HCT116 (cell line): ENCODE measurements at regions not wholly inside any gene's neighbourhood (a gene's known extent, or its start where the extent isn't known, plus 50 kb on each side); places are given as distances from the start of the nearest gene placed in this dataset.

Experiments used
- ATAC-seq: fragments of 200-7000 bp; cut with Tn5 transposase; 2 replicates; pipeline ENCODE4 v1.9.1; 2020; ENCODE audit warnings: mild to moderate bottlenecking, moderate library complexity
- BruUV-seq: library from RNA; stranded (reverse); fragments of 400-500 nt; replicated peaks from 2 replicates; lab custom pipeline; 2021; lab: Mats Ljungman, UMichigan
- CTCF ChIA-PET: fragments of 300-600 bp; sonication (Branson Sonifier 250); formaldehyde crosslinking; loops from one replicate; lab custom pipeline; 2021; ENCODE audit warnings: antibody characterized with exemption; lab: Charles Lee
- POLR2A ChIA-PET: fragments of 300-600, 350-600 bp; sonication (Branson Sonifier 250); formaldehyde crosslinking; loops from one replicate; lab custom pipeline; 2021; ENCODE audit warnings: antibody characterized with exemption; lab: Charles Lee
- RAD21 ChIA-PET, 2 experiments: fragments of 300-600 bp; sonication (Branson Sonifier 250); formaldehyde crosslinking; loops; one replicate each; lab custom pipeline; 2023; ENCODE audit warnings: low total read pairs in 2 of 2; ENCODE audit not compliant: uncharacterized antibody in 2 of 2, unreplicated experiment in 2 of 2, low non-redundant PET in 1 of 2; lab: Charles Lee
- DNase-seq: peaks from one replicate; pipeline ENCODE4 v3.0.0-alpha.2; 2010; ENCODE audit warnings: low read depth, low spot score
- H2AFZ ChIP-seq: fragments of 200-600 bp; shearing (Covaris generic), sonication (generic); 2 replicates; pipeline ENCODE4 v1.6.1; 2017; ENCODE audit warnings: low read depth, mixed run types, mixed read lengths, antibody characterized with exemption, low read length; ENCODE audit not compliant: poor library complexity, severe bottlenecking
- H3K27ac ChIP-seq: 2 replicates; pipeline ENCODE4 v1.5.1; 2012; ENCODE audit warnings: low read depth, low read length
- H3K27me3 ChIP-seq: fragments of 200-600 bp; sonication (generic); 2 replicates; pipeline ENCODE4 v1.6.1; 2016; ENCODE audit warnings: mixed run types, low read length, mixed read lengths; ENCODE audit not compliant: insufficient read depth
- H3K36me3 ChIP-seq, 2 experiments: fragments of 200-500 bp in 1 of 2; fragments of 200-600 bp in 1 of 2; sonication (Bioruptor generic) in 1 of 2; sonication (generic) in 1 of 2; 2 replicates each; pipeline versions ENCODE4 v1.5.1 to v1.6.1; 2014 to 2016; ENCODE audit warnings: low read length in 2 of 2, inconsistent platforms in 1 of 2, mixed read lengths in 1 of 2, mixed run types in 1 of 2; ENCODE audit not compliant: insufficient read depth in 2 of 2, control insufficient read depth in 1 of 2
- H3K4me1 ChIP-seq, 2 experiments: fragments of 200-600 bp in 1 of 2; sonication (generic) in 1 of 2; 2 replicates each; pipeline versions ENCODE4 v1.5.1 to v1.6.1; 2012 to 2017; ENCODE audit warnings: low read length in 2 of 2, inconsistent platforms in 1 of 2, mild to moderate bottlenecking in 1 of 2, mixed read lengths in 1 of 2, mixed run types in 1 of 2, moderate library complexity in 1 of 2; ENCODE audit not compliant: insufficient read depth in 2 of 2, control insufficient read depth in 1 of 2
- H3K4me2 ChIP-seq: fragments of 200-600 bp; sonication (generic); 2 replicates; pipeline ENCODE4 v1.6.1; 2017; ENCODE audit warnings: mixed run types, low read length, mixed read lengths
- H3K4me3 ChIP-seq, 2 experiments: fragments of 200-600 bp in 1 of 2; sonication (generic) in 1 of 2; replicated peaks in 1 of 2; 2 replicates each; pipeline ENCODE4 v1.5.1; 2011 to 2016; ENCODE audit warnings: low read length in 2 of 2, control low read depth in 1 of 2, low read depth in 1 of 2, mild to moderate bottlenecking in 1 of 2, mixed read lengths in 1 of 2, mixed run types in 1 of 2
- H3K79me2 ChIP-seq: fragments of 200-600 bp; sonication (generic); 2 replicates; pipeline ENCODE4 v1.6.1; 2017; ENCODE audit warnings: mild to moderate bottlenecking, mixed run types, low read length, moderate library complexity, mixed read lengths; ENCODE audit not compliant: insufficient read depth
- H3K9ac ChIP-seq: fragments of 200-600 bp; sonication (generic); 2 replicates; pipeline ENCODE4 v1.6.1; 2016; ENCODE audit warnings: low read length, mixed read lengths
- H3K9me2 ChIP-seq: fragments of 200-600 bp; sonication (generic), shearing (Covaris generic); 2 replicates; pipeline ENCODE4 v1.6.1; 2017; ENCODE audit warnings: mixed run types, mild to moderate bottlenecking, moderate library complexity; ENCODE audit not compliant: insufficient read depth
- H3K9me3 ChIP-seq, 2 experiments: fragments of 200-500 bp in 1 of 2; fragments of 200-600 bp in 1 of 2; sonication (Bioruptor generic) in 1 of 2; sonication (generic) in 1 of 2; 2 replicates each; pipeline ENCODE4 v1.6.1; 2014 to 2017; ENCODE audit warnings: low read length in 2 of 2, mixed read lengths in 2 of 2, inconsistent platforms in 1 of 2, low read depth in 1 of 2, mild to moderate bottlenecking in 1 of 2, mixed run types in 1 of 2, moderate library complexity in 1 of 2; ENCODE audit not compliant: control insufficient read depth in 1 of 2, insufficient read depth in 1 of 2
- H4K20me1 ChIP-seq: fragments of 200-600 bp; sonication (generic), shearing (Covaris generic); 2 replicates; pipeline ENCODE4 v1.6.1; 2017; ENCODE audit warnings: mixed run types, mild to moderate bottlenecking, moderate library complexity; ENCODE audit not compliant: insufficient read depth
- CBX3 ChIP-seq: IDR thresholded peaks from 2 replicates; pipeline ENCODE4 v1.6.1; 2012; ENCODE audit warnings: low read depth
- CEBPB ChIP-seq: IDR thresholded peaks from 2 replicates; pipeline ENCODE4 v1.6.1; 2012; ENCODE audit warnings: low read depth
- EGR1 ChIP-seq: IDR thresholded peaks from 2 replicates; pipeline ENCODE4 v1.6.1; 2012; ENCODE audit warnings: low read depth
- ELF1 ChIP-seq: IDR thresholded peaks from 2 replicates; pipeline ENCODE4 v1.6.1; 2012; ENCODE audit warnings: low read depth, borderline replicate concordance
- EZH2 ChIP-seq: fragments of 200-600 bp; sonication (generic); IDR thresholded peaks from 2 replicates; pipeline ENCODE4 v1.6.1; 2017; ENCODE audit warnings: antibody characterized with exemption, mixed run types
- FOSL1 ChIP-seq: IDR thresholded peaks from 2 replicates; pipeline ENCODE4 v1.6.1; 2012; ENCODE audit warnings: low read depth
- POLR2A ChIP-seq: IDR thresholded peaks from 2 replicates; pipeline ENCODE4 v1.7.0; 2011; ENCODE audit warnings: borderline replicate concordance; ENCODE audit not compliant: insufficient read depth, insufficient read length; ENCODE audit errors: extremely low read depth
- RAD21 ChIP-seq: IDR thresholded peaks from 2 replicates; pipeline ENCODE4 v1.6.1; 2012; ENCODE audit warnings: low read depth, mild to moderate bottlenecking
- SIN3A ChIP-seq: IDR thresholded peaks from 2 replicates; pipeline ENCODE4 v1.6.1; 2012; ENCODE audit warnings: low read depth
- SP1 ChIP-seq: IDR thresholded peaks from 2 replicates; pipeline ENCODE4 v1.6.1; 2012; ENCODE audit warnings: low read depth
- TCF7L2 ChIP-seq: IDR thresholded peaks from 2 replicates; pipeline ENCODE4 v1.7.0; 2011; ENCODE audit warnings: borderline replicate concordance, inconsistent platforms; ENCODE audit not compliant: insufficient read depth, insufficient read length; ENCODE audit errors: extremely low read depth
- YY1 ChIP-seq: IDR thresholded peaks from 2 replicates; pipeline ENCODE4 v1.6.1; 2011; ENCODE audit warnings: low read length, low read depth, moderate library complexity, mild to moderate bottlenecking; ENCODE audit not compliant: insufficient replicate concordance; ENCODE audit errors: extremely low read depth
- ZFX ChIP-seq: fragments of 450-650 bp; IDR thresholded peaks from 2 replicates; pipeline ENCODE4 v1.6.1; 2017
- ZNF274 ChIP-seq: fragments of 200-500 bp; sonication (Bioruptor generic); IDR thresholded peaks from 2 replicates; pipeline ENCODE4 v1.6.1; 2014; ENCODE audit warnings: mild to moderate bottlenecking, low read depth, low read length, inconsistent platforms
- intact Hi-C: fragments of 100-400 bp; cut with micrococcal nuclease; formaldehyde crosslinking; loops from 2 replicates; pipeline ENCODE4 v1.10.0; 2022
- TF ChIP-seq, protein P1 (sequence below): IDR thresholded peaks from 2 replicates; pipeline ENCODE4 v1.6.1; 2011; ENCODE audit warnings: mild to moderate bottlenecking, low read length, moderate library complexity; ENCODE audit not compliant: insufficient replicate concordance; ENCODE audit errors: extremely low read depth
- TF ChIP-seq, protein P2 (sequence below), 3 experiments: fragments of 200-600 bp in 1 of 3; sonication (generic) in 1 of 3; IDR thresholded peaks in 2 of 3; conservative IDR thresholded peaks in 1 of 3; 2 replicates each; pipeline ENCODE4 v1.5.1; 2012 to 2017; ENCODE audit warnings: low read depth in 2 of 3, low read length in 2 of 3, antibody characterized with exemption in 1 of 3, borderline replicate concordance in 1 of 3, control low read depth in 1 of 3, mild to moderate bottlenecking in 1 of 3, mixed read lengths in 1 of 3, mixed run types in 1 of 3, moderate library complexity in 1 of 3; ENCODE audit not compliant: insufficient read depth in 1 of 3
- TF ChIP-seq, protein P3 (sequence below): IDR thresholded peaks from 2 replicates; pipeline ENCODE4 v1.6.1; 2012
- TF ChIP-seq, protein P4 (sequence below): IDR thresholded peaks from 2 replicates; pipeline ENCODE4 v1.6.1; 2012
- TF ChIP-seq, protein P5 (sequence below): IDR thresholded peaks from 2 replicates; pipeline ENCODE4 v1.6.1; 2012; ENCODE audit warnings: low read depth

DNA sequence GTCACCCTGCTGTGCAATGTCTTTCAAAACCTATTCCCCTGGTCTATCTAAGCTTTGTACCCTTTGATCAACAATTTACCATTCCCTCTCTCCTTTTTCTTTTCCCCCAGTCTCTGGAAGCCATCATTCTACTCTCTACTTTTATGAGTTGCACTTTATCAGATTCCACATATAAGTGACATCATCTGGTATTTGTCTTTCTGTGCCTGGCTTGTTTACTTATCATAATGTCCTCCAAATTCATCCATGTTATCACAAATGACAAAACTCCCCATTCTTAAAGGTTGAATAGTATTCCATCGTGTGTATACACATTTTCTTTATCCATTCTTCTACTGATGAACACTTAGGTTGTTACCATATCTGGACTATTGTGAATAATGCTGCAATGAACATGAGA, 344.2 kb upstream of the CCNH start:
- Histone ChIP-seq H3K27me3 (no peaks in the 10 kb centered on the region), H4K20me1 (no peaks in the 10 kb centered on the region; the same call in 1 of the 2 replicates), H3K4me3 (no peak overlapping the region), H3K79me2 (no peaks in the 10 kb centered on the region), H3K9me3 (no peaks in the 10 kb centered on the region), H3K9ac (no peak overlapping the region), H3K4me1 (no peaks in the 10 kb centered on the region), H3K9me2 (no peaks in the 10 kb centered on the region), H3K36me3 (no peaks in the 10 kb centered on the region), H3K27ac (no peak overlapping the region), H3K4me2 (no peak overlapping the region), H2AFZ (peak overlapping the region; percentile 22)
- ChIA-PET RAD21 (no interaction called here), CTCF (no interaction called here), POLR2A (no interaction called here)
- no peak for ATAC-seq
- DNase-seq = no peak
- TF ChIP-seq ZNF274 (no peak), SP1 (no peak), POLR2A (no peak), EZH2 (no peak), CEBPB (no peak), EGR1 (no peak), CBX3 (no peak), ZFX (no peak), SIN3A (no peak), FOSL1 (no peak), TCF7L2 (no peak), RAD21 (no peak), YY1 (no peak), ELF1 (no peak)
- TF ChIP-seq, protein P1, sequence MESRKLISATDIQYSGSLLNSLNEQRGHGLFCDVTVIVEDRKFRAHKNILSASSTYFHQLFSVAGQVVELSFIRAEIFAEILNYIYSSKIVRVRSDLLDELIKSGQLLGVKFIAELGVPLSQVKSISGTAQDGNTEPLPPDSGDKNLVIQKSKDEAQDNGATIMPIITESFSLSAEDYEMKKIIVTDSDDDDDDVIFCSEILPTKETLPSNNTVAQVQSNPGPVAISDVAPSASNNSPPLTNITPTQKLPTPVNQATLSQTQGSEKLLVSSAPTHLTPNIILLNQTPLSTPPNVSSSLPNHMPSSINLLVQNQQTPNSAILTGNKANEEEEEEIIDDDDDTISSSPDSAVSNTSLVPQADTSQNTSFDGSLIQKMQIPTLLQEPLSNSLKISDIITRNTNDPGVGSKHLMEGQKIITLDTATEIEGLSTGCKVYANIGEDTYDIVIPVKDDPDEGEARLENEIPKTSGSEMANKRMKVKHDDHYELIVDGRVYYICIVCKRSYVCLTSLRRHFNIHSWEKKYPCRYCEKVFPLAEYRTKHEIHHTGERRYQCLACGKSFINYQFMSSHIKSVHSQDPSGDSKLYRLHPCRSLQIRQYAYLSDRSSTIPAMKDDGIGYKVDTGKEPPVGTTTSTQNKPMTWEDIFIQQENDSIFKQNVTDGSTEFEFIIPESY = no peak
- TF ChIP-seq, protein P2, sequence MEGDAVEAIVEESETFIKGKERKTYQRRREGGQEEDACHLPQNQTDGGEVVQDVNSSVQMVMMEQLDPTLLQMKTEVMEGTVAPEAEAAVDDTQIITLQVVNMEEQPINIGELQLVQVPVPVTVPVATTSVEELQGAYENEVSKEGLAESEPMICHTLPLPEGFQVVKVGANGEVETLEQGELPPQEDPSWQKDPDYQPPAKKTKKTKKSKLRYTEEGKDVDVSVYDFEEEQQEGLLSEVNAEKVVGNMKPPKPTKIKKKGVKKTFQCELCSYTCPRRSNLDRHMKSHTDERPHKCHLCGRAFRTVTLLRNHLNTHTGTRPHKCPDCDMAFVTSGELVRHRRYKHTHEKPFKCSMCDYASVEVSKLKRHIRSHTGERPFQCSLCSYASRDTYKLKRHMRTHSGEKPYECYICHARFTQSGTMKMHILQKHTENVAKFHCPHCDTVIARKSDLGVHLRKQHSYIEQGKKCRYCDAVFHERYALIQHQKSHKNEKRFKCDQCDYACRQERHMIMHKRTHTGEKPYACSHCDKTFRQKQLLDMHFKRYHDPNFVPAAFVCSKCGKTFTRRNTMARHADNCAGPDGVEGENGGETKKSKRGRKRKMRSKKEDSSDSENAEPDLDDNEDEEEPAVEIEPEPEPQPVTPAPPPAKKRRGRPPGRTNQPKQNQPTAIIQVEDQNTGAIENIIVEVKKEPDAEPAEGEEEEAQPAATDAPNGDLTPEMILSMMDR (IDR thresholded peaks at IDR 0.05 in 2 of 3, conservative IDR thresholded peaks at IDR 0.05 in 1 of 3; ENCODE audit: borderline replicate concordance in 1 of 3, insufficient read depth in 1 of 3, low read depth in 2 of 3, low read length in 2 of 3) = no peak
- TF ChIP-seq, protein P3, sequence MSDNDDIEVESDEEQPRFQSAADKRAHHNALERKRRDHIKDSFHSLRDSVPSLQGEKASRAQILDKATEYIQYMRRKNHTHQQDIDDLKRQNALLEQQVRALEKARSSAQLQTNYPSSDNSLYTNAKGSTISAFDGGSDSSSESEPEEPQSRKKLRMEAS = no peak
- TF ChIP-seq, protein P4, sequence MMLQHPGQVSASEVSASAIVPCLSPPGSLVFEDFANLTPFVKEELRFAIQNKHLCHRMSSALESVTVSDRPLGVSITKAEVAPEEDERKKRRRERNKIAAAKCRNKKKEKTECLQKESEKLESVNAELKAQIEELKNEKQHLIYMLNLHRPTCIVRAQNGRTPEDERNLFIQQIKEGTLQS = no peak
- TF ChIP-seq, protein P5, sequence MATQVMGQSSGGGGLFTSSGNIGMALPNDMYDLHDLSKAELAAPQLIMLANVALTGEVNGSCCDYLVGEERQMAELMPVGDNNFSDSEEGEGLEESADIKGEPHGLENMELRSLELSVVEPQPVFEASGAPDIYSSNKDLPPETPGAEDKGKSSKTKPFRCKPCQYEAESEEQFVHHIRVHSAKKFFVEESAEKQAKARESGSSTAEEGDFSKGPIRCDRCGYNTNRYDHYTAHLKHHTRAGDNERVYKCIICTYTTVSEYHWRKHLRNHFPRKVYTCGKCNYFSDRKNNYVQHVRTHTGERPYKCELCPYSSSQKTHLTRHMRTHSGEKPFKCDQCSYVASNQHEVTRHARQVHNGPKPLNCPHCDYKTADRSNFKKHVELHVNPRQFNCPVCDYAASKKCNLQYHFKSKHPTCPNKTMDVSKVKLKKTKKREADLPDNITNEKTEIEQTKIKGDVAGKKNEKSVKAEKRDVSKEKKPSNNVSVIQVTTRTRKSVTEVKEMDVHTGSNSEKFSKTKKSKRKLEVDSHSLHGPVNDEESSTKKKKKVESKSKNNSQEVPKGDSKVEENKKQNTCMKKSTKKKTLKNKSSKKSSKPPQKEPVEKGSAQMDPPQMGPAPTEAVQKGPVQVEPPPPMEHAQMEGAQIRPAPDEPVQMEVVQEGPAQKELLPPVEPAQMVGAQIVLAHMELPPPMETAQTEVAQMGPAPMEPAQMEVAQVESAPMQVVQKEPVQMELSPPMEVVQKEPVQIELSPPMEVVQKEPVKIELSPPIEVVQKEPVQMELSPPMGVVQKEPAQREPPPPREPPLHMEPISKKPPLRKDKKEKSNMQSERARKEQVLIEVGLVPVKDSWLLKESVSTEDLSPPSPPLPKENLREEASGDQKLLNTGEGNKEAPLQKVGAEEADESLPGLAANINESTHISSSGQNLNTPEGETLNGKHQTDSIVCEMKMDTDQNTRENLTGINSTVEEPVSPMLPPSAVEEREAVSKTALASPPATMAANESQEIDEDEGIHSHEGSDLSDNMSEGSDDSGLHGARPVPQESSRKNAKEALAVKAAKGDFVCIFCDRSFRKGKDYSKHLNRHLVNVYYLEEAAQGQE = no peak
- no TSS peak for BruUV-seq
- intact Hi-C loops = no loop called here
